ENCODE measurements at regions not wholly inside any gene's neighbourhood (a gene's known extent, or its start where the extent isn't known, plus 50 kb on each side); places are given as distances from the start of the nearest gene placed in this dataset.

DNA sequence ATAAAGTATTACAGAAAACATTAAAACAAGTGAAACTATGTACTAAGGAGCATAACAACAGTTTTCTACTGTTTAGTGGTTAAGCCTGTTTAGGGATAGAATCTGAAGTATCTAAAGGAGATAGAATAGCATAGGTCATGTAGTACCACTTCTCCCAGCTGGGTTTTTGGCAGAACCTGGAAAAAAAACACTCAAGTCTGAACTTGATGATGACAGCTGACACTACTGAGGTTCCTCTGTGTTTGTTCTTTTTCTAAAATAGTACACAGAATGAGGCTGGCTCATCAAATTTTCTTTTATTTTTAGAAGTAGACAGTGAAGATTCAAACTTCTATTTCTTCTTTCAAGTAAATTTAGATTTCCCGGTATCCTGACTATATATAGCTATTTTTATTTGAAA lies 203.8 kb upstream of the ACO1 start:
- TF ChIP-seq, protein P1, sequence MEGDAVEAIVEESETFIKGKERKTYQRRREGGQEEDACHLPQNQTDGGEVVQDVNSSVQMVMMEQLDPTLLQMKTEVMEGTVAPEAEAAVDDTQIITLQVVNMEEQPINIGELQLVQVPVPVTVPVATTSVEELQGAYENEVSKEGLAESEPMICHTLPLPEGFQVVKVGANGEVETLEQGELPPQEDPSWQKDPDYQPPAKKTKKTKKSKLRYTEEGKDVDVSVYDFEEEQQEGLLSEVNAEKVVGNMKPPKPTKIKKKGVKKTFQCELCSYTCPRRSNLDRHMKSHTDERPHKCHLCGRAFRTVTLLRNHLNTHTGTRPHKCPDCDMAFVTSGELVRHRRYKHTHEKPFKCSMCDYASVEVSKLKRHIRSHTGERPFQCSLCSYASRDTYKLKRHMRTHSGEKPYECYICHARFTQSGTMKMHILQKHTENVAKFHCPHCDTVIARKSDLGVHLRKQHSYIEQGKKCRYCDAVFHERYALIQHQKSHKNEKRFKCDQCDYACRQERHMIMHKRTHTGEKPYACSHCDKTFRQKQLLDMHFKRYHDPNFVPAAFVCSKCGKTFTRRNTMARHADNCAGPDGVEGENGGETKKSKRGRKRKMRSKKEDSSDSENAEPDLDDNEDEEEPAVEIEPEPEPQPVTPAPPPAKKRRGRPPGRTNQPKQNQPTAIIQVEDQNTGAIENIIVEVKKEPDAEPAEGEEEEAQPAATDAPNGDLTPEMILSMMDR (IDR thresholded peaks at IDR 0.05), result no peak
- TF ChIP-seq POLR2A (IDR thresholded peaks at IDR 0.05; ENCODE audit: low read depth) (no peak), POLR2AphosphoS5 (IDR thresholded peaks at IDR 0.05) (no peak)

All from esophagus muscularis mucosa (tissue), 3 donors.